Epithelial cell of proximal tubule (primary cell): ENCODE measurements at regions not wholly inside any gene's neighbourhood (a gene's known extent, or its start where the extent isn't known, plus 50 kb on each side); places are given as distances from the start of the nearest gene placed in this dataset.

ENCODE experiments used
- DNase-seq: peaks from one replicate; pipeline ENCODE4 v3.0.0-alpha.2; 2011; ENCODE audit warnings: low read depth
- H3K4me3 ChIP-seq: 2 replicates; pipeline ENCODE4 v1.5.1; 2011; ENCODE audit warnings: low read depth, mild to moderate bottlenecking, low read length
- CTCF ChIP-seq: conservative IDR thresholded peaks from 2 replicates; pipeline ENCODE4 v1.5.1; 2012; ENCODE audit warnings: low read depth, mild to moderate bottlenecking, low read length

- H3K4me3 ChIP-seq: no peak overlapping the region
- DNase-seq: no peak
- no peak for TF ChIP-seq CTCF
Measured at GRCh38 chr14:101195309-101195901, 291.9 kb upstream of the RTL1 start.

- TF ChIP-seq CTCF: no peak
- H3K4me3 ChIP-seq: no peak overlapping the region
- DNase-seq: no peak
Measured at GRCh38 chr14:101196051-101196712, 292.7 kb upstream of the RTL1 start.

GRCh38 chr14:101196795-101197590 lies 293.5 kb upstream of the RTL1 start:
- no peak for TF ChIP-seq CTCF
- no peak overlapping the region for H3K4me3 ChIP-seq
- no peak for DNase-seq

GRCh38 chr14:101197595-101198397 lies 294.3 kb upstream of the RTL1 start:
- H3K4me3 ChIP-seq: no peak overlapping the region
- DNase-seq: no peak
- no peak for TF ChIP-seq CTCF

- no peak for TF ChIP-seq CTCF
- DNase-seq: no peak
Measured at GRCh38 chr14:101198398-101199027, 295.0 kb upstream of the RTL1 start.

GRCh38 chr14:101199028-101199770 lies 295.7 kb upstream of the RTL1 start:
- TF ChIP-seq CTCF: no peak
- no peak overlapping the region for H3K4me3 ChIP-seq
- no peak for DNase-seq

More at GRCh38 chr14:101198398-101199027, 295.0 kb upstream of the RTL1 start:
- H3K4me3 ChIP-seq: no peak overlapping the region
